HS-5 (cell line): ENCODE measurements at regions not wholly inside any gene's neighbourhood (a gene's known extent, or its start where the extent isn't known, plus 50 kb on each side); places are given as distances from the start of the nearest gene placed in this dataset.
"Not testable (repeated sequence)": the region's sequence is repeated elsewhere in the genome, so short reads cannot be mapped to it uniquely, and the experiment has no call there.

Experiments
- DNase-seq: peaks from one replicate; pipeline ENCODE4 v3.0.0-alpha.2; 2012; ENCODE audit warnings: low read depth

- no peak for DNase-seq
Measured at GRCh38 chr21:33972539-33972938, 56.9 kb upstream of the ATP5PO start.

GRCh38 chr21:33971492-33972013 lies 55.9 kb upstream of the ATP5PO start:
- DNase-seq = peak; percentile 59

- no peak for DNase-seq
Measured at GRCh38 chr21:33969581-33969980, 54.0 kb upstream of the ATP5PO start.

DNA sequence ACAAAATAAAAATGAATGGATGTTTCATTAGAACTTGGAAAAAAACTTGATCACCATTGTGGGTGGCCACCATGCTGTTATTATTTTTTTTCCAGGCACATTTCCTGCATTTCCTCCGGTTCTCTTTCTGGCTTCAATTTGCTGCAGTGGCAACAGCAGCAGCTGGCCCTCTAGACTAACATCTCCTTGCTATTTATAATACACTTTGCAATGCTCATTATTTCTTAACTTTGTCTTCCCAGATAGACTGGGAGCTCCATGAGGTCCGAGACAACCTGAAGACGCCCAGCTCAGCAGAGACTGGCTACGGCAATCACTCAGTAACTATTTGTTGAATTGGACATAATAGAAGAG lies 53.4 kb upstream of the ATP5PO start:
- DNase-seq = no peak

DNA sequence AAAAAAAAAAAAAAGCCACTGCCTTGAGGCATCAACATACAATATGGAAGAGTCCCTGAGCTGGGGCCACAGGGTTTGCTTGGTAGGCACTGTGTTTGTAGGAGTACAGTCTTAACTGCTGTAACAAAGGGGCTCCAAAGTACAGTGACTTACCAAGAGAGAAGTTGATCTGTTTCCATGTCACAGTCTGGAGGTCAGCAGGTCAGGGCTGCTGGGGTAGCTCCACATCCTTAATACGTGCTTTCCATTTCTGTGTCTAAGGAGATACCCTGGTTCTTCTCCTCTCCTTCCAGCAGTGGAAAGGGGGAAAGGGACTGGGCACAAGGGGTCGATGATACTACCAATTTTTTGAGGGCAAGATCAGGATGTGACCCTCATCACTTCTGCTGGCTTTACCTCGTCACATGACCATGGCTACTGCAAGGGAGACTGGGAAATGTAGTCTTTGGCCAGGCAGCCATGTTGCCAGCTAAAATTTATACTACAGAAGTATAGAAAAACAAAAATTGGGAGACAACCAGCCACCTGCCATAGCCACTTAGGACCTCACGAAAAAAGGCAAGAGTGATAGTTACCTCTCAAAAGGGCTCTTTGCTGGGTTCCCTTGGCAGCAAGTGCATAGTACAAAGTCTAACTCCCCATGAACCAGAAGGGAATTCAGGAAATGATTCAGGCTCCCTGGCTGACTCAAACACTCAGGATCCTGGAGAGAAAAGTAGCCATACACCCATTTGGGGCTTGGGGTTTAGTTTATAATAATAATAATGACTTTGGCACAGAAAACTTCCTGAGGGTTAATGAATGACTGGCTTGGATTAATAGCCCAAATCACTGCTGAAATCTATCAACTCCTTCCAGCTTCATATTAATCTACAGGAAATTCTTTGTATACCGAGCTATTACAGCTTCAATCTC lies 52.7 kb upstream of the ATP5PO start:
- DNase-seq = peak; percentile 45

GRCh38 chr21:33967086-33967571 lies 51.5 kb upstream of the ATP5PO start:
- no peak for DNase-seq

DNA sequence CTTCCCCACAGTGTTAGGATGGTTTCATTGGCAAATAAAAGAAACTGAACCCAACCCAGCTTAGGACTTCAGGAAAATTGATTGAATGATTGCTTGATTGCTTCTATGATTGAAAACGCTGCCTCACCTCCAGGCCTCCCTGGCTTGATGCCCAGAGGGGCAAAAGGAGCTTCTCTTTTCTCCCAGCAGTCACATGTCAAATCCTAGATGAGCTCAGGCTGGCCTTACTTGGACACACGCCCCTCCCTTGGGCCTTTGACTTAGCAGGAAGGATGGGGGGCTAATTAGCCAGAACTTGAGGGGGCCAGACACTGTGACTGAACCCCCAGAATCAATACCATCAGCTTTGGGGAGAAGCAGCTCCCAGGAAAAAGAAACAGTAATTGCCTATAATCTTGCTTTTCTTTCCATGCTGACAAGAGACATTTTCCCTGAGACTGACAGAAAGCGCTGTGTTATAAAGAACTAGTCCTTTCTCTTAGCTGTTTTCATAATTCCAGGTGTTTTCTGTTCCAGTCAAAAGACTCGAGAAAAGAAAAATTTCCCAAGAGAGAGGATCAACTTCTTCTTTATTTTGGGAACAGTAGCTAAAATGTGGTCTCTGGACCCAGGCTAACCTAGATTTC lies 50.8 kb upstream of the ATP5PO start:
- DNase-seq = no peak

DNA sequence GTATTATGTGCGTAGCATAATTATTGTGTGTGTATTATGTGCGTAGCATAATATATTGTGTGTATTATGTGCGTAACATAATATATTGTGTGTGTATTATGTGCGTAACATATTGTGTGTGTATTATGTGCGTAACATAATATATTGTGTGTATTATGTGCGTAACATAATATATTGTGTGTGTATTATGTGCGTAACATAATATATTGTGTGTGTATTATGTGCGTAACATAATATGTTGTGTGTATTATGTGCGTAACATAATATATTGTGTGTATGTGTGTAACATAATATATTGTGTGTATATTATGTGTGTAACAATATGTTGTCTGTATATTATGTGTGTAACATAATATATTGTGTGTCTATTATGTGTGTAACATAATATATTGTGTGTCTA lies 50.1 kb upstream of the ATP5PO start:
- not testable (repeated sequence) for DNase-seq
